ENCODE measurements at regions not wholly inside any gene's neighbourhood (a gene's known extent, or its start where the extent isn't known, plus 50 kb on each side); places are given as distances from the start of the nearest gene placed in this dataset.
"Not testable (repeated sequence)": the region's sequence is repeated elsewhere in the genome, so short reads cannot be mapped to it uniquely, and the experiment has no call there.

- TF ChIP-seq, protein P1, sequence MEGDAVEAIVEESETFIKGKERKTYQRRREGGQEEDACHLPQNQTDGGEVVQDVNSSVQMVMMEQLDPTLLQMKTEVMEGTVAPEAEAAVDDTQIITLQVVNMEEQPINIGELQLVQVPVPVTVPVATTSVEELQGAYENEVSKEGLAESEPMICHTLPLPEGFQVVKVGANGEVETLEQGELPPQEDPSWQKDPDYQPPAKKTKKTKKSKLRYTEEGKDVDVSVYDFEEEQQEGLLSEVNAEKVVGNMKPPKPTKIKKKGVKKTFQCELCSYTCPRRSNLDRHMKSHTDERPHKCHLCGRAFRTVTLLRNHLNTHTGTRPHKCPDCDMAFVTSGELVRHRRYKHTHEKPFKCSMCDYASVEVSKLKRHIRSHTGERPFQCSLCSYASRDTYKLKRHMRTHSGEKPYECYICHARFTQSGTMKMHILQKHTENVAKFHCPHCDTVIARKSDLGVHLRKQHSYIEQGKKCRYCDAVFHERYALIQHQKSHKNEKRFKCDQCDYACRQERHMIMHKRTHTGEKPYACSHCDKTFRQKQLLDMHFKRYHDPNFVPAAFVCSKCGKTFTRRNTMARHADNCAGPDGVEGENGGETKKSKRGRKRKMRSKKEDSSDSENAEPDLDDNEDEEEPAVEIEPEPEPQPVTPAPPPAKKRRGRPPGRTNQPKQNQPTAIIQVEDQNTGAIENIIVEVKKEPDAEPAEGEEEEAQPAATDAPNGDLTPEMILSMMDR (IDR thresholded peaks at IDR 0.05; ENCODE audit: control insufficient read depth, extremely low read depth, insufficient read depth) = no peak
- DNase-seq (ENCODE audit: low read depth) = no peak
- H3K4me3 ChIP-seq (ENCODE audit: low read depth, low read length) = no peak overlapping the region
These were observed 672.1 kb downstream of the STK39 start for GRCh38 chr2:167575276-167575675.

DNA sequence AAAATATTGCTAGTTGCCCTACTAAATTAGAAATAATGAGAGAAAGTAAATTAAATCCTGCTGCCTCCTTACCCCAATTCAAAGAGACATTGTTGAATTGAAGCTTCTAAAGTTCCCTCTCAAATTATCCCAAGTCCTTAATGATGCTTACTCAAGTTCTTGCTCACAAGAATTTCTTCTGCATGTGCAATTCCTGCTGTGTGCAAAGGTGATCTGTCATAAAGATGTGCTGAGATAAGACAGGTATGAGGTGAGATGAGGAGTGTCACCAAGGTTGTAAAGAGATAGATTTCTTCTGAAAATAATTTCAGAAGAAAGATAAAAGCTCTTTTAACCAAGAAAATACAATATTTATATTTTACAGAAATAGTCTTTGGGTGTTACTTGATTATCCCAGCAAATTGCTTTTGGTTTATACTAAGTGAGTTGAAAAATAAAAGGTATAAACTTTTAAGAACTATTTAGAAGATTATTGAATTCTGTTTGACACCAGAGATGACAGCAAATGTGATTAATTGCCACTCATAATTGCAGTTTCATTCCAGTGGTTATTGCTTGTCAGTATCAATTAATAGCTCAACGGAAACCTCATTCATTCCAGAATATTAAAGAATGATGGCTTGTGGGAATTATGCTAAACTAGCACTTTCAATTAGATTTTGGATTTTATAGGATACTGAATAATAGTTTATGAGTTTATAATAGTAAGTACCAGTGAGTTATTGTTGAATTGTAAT lies 674.3 kb downstream of the STK39 start:
- TF ChIP-seq, protein P1 (IDR thresholded peaks at IDR 0.05; ENCODE audit: control insufficient read depth, extremely low read depth, insufficient read depth) = no peak
- H3K4me3 ChIP-seq (ENCODE audit: low read depth, low read length) = no peak overlapping the region

DNA sequence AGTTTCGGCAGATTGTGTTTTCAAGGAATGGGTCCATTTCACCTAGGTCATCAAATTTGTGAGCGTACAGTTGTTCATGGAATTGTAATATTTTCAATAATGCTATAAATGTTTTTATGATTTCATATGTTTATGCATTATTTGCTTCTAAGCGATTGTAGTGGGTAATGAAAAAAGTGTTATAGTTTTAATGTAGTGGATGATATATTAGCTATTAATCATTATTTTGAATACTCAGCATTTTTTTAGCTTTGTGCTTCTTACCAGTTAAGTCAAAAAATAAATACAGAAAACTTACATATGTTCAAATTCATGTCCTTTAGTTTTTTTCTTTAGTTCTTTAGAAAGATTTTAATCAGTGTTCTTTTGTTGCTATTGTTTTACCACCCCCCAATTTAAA lies 677.0 kb downstream of the STK39 start:
- TF ChIP-seq, protein P1 (IDR thresholded peaks at IDR 0.05; ENCODE audit: control insufficient read depth, extremely low read depth, insufficient read depth) = no peak
- no peak for DNase-seq (ENCODE audit: low read depth)
- no peak overlapping the region for H3K4me3 ChIP-seq (ENCODE audit: low read depth, low read length)

More for the DNA sequence above, 674.3 kb downstream of the STK39 start:
- DNase-seq (ENCODE audit: low read depth) = no peak

DNA sequence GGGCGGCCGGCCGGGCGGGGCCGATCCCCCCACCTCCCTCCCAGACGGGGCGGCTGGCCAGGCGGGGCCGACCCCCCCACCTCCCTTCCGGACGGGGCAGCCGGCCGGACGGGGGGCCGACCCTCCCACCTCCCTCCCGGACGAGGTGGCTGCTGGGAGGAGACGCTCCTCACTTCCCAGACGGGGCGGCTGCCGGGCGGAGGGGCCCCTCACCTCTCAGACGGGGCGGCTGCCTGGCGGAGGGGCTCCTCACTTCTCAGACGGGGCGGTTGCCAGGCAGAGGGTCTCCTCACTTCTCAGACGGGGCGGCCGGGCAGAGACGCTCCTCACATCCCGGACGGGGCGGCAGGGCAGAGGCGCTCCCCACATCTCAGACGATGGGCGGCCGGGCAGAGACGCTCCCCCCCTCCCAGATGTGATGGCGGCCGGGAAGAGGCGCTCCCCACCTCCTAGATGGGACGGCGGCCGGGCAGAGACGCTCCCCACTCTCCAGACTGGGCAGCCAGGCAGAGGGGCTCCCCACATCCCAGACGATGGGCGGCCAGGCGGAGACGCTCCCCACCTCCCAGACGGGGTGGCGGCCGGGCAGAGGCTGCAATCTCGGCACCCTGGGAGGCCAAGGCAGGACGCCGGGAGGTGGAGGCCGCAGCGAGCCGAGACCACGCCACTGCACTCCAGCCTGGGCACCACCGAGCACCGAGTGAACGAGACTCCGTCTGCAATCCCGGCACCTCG lies 675.8 kb downstream of the XIRP2 start:
- not testable (repeated sequence) for DNase-seq (ENCODE audit: low read depth); H3K4me3 ChIP-seq (ENCODE audit: low read depth, low read length)

- not testable (repeated sequence) for DNase-seq (ENCODE audit: low read depth); H3K4me3 ChIP-seq (ENCODE audit: low read depth, low read length)
These were observed 670.2 kb downstream of the XIRP2 start for GRCh38 chr2:167558272-167558991.

GRCh38 chr2:167555098-167555720 lies 666.9 kb downstream of the XIRP2 start:
- H3K4me3 ChIP-seq (ENCODE audit: low read depth, low read length) = no peak overlapping the region
- no peak for DNase-seq (ENCODE audit: low read depth)
- TF ChIP-seq, protein P1 (IDR thresholded peaks at IDR 0.05; ENCODE audit: control insufficient read depth, extremely low read depth, insufficient read depth) = no peak

- TF ChIP-seq, protein P1 (IDR thresholded peaks at IDR 0.05; ENCODE audit: control insufficient read depth, extremely low read depth, insufficient read depth) = no peak
- DNase-seq (ENCODE audit: low read depth) = no peak
- no peak overlapping the region for H3K4me3 ChIP-seq (ENCODE audit: low read depth, low read length)
These were observed 665.4 kb downstream of the XIRP2 start for GRCh38 chr2:167553635-167554034.

All from LNCaP clone FGC (cell line).